ENCODE measurements at regions not wholly inside any gene's neighbourhood (a gene's known extent, or its start where the extent isn't known, plus 50 kb on each side); places are given as distances from the start of the nearest gene placed in this dataset.
"Not testable (repeated sequence)": the region's sequence is repeated elsewhere in the genome, so short reads cannot be mapped to it uniquely, and the experiment has no call there.

DNA sequence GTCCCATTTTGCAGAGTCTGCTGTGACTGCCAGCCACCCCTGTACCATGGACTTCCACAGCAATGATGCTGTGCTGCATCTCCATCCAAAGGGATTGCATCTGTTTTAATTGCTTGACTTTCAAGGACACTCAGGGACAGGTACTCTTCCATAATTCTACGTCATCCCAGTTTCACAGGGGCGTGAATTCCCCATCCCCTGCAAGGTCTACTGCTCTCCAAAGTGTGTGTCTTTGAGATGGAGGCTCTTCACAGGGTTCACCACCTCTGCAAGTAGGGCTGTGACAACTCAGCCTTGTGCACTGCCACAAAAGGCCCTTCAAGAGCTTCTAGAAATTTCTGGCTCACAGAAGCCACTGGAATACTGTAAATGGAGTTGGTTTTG, 304.3 kb upstream of the PLGLB1 start:
- H3K9ac ChIP-seq (ENCODE audit: low read length), result not testable (repeated sequence)

DNA sequence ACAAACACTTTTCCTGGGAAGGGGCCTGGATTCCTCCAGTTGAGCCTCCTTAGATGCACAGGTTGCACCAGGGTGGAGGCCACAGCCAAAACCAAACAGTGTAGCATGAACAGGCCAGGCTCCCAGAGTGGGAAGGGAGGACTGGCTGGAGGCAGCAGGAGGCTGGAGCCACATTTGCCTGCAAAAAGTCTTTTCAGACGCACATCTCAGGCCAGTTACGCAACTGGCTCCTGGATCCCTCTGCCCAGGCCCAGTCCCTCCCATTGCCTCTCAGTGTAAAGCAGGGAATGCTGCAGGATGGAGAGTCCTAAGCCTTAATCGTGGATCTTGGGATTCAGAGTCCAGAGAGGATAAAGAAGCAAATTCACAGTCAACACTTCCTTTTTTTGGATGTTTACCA, 305.1 kb upstream of the PLGLB1 start:
- H3K9me2 ChIP-seq (replicated peaks; ENCODE audit: insufficient read depth, low read length); DNase-seq; H3K27me3 ChIP-seq (replicated peaks; ENCODE audit: insufficient read depth, low read length); H3K9ac ChIP-seq (ENCODE audit: low read length); H2AFZ ChIP-seq (ENCODE audit: low read length); H4K20me1 ChIP-seq (ENCODE audit: insufficient read depth, low read length); H3K9me3 ChIP-seq (replicated peaks; ENCODE audit: insufficient read depth, low read length); H3K4me1 ChIP-seq (ENCODE audit: low read length); H3K4me2 ChIP-seq (ENCODE audit: low read depth, low read length); H3F3A ChIP-seq (ENCODE audit: insufficient read depth, low read length); H3K79me2 ChIP-seq (ENCODE audit: low read length); H3K36me3 ChIP-seq (replicated peaks; ENCODE audit: insufficient read depth, low read length); H3K4me3 ChIP-seq (ENCODE audit: low read length); H3K27ac ChIP-seq (ENCODE audit: low read length): not testable (repeated sequence)

More for the DNA sequence above, 304.3 kb upstream of the PLGLB1 start:
- not testable (repeated sequence) for H3K27me3 ChIP-seq (replicated peaks; ENCODE audit: insufficient read depth, low read length); H3K9me3 ChIP-seq (replicated peaks; ENCODE audit: insufficient read depth, low read length); H3F3A ChIP-seq (ENCODE audit: insufficient read depth, low read length); H4K20me1 ChIP-seq (ENCODE audit: insufficient read depth, low read length); DNase-seq; H3K36me3 ChIP-seq (replicated peaks; ENCODE audit: insufficient read depth, low read length); H3K4me1 ChIP-seq (ENCODE audit: low read length); H3K4me2 ChIP-seq (ENCODE audit: low read depth, low read length); H3K27ac ChIP-seq (ENCODE audit: low read length); H2AFZ ChIP-seq (ENCODE audit: low read length); H3K9me2 ChIP-seq (replicated peaks; ENCODE audit: insufficient read depth, low read length); H3K79me2 ChIP-seq (ENCODE audit: low read length); H3K4me3 ChIP-seq (ENCODE audit: low read length)

DNA sequence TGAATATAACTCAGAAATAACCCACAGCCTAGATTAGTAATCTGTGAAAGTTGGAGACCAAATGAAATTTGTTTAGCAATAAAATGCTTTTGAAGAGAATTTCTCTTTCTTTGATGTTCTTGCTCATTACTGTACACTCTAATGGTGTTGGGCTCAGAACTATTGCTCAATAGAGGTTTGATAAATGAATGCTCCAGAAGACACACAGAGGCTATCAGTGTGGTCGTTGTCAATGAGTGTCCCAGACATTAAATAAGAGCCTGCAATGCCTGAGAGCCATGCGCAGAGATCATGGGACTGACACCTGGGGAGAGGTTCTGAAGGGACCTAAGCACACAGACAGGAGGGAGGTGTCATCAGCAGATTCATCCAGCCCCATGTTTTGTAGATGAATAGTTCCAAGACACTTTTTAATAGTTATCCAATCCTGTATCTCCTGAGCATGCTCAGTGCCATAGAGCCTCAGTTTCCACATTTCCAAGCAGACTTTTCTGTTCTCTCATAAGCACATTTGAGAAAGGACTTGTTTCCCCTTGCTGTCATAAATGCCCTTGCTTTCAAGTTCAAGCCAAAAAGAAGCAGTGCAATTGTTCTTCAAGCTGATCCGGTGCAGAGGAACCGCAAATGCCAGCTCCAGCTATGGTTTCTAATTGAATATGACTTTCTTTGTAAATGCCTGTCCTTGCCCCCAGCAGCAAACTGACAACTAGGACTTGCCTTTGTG, 306.2 kb upstream of the PLGLB1 start:
- DNase-seq; H3K79me2 ChIP-seq (ENCODE audit: low read length); H2AFZ ChIP-seq (ENCODE audit: low read length); H3K9me3 ChIP-seq (replicated peaks; ENCODE audit: insufficient read depth, low read length); H3K27ac ChIP-seq (ENCODE audit: low read length); H3K27me3 ChIP-seq (replicated peaks; ENCODE audit: insufficient read depth, low read length); H3F3A ChIP-seq (ENCODE audit: insufficient read depth, low read length); H4K20me1 ChIP-seq (ENCODE audit: insufficient read depth, low read length); H3K4me1 ChIP-seq (ENCODE audit: low read length); H3K4me3 ChIP-seq (ENCODE audit: low read length); H3K9me2 ChIP-seq (replicated peaks; ENCODE audit: insufficient read depth, low read length); H3K9ac ChIP-seq (ENCODE audit: low read length); H3K4me2 ChIP-seq (ENCODE audit: low read depth, low read length); H3K36me3 ChIP-seq (replicated peaks; ENCODE audit: insufficient read depth, low read length): not testable (repeated sequence)

DNA sequence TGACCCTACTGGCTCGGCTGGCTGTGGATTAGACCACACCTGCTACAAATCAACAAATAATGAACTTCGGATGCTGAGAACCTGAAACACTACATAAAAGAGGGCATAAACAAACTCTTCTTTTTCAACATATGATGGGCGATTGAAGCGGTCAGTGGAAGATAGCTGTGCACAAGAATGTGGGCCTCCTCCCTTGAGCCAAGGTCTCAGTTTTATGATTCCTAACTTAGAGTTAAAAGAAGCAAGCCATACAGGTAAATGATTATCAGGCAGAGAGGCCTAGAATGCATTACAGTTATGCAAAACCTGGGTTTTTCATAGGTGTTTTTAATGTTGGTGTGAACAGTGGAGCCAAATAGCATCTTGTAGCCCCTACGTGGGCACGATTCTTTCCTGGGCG, 307.9 kb upstream of the PLGLB1 start:
- H3K9ac ChIP-seq (ENCODE audit: low read length); H3F3A ChIP-seq (ENCODE audit: insufficient read depth, low read length); H3K4me3 ChIP-seq (ENCODE audit: low read length); DNase-seq; H3K9me3 ChIP-seq (replicated peaks; ENCODE audit: insufficient read depth, low read length); H3K9me2 ChIP-seq (replicated peaks; ENCODE audit: insufficient read depth, low read length); H3K27me3 ChIP-seq (replicated peaks; ENCODE audit: insufficient read depth, low read length); H3K4me2 ChIP-seq (ENCODE audit: low read depth, low read length); H3K36me3 ChIP-seq (replicated peaks; ENCODE audit: insufficient read depth, low read length); H2AFZ ChIP-seq (ENCODE audit: low read length); H4K20me1 ChIP-seq (ENCODE audit: insufficient read depth, low read length); H3K79me2 ChIP-seq (ENCODE audit: low read length); H3K27ac ChIP-seq (ENCODE audit: low read length); H3K4me1 ChIP-seq (ENCODE audit: low read length): not testable (repeated sequence)

DNA sequence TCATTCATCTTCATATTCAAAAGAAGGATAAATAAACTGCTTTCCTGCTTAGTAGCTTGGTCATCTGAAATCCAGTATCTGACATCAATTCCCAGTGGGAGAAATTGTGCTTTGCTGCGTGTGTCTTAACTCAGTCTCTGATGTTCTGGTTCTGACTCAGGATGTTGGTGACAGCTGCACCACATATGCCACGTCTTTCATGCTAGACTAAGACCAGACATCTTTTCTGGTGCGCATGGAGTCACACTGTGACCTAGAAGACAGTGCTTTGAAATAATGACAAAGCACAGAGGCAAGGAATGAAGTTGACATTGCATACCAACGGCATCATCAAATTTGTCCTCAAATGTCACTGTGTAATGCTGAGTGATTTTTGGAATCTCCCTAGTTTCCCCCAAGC, 308.8 kb upstream of the PLGLB1 start:
- not testable (repeated sequence) for H3K4me3 ChIP-seq (ENCODE audit: low read length); H3K9me3 ChIP-seq (replicated peaks; ENCODE audit: insufficient read depth, low read length); H3K36me3 ChIP-seq (replicated peaks; ENCODE audit: insufficient read depth, low read length); H3K4me2 ChIP-seq (ENCODE audit: low read depth, low read length); DNase-seq; H3K79me2 ChIP-seq (ENCODE audit: low read length); H4K20me1 ChIP-seq (ENCODE audit: insufficient read depth, low read length); H3K27ac ChIP-seq (ENCODE audit: low read length); H3K27me3 ChIP-seq (replicated peaks; ENCODE audit: insufficient read depth, low read length); H2AFZ ChIP-seq (ENCODE audit: low read length); H3K9me2 ChIP-seq (replicated peaks; ENCODE audit: insufficient read depth, low read length); H3F3A ChIP-seq (ENCODE audit: insufficient read depth, low read length); H3K4me1 ChIP-seq (ENCODE audit: low read length); H3K9ac ChIP-seq (ENCODE audit: low read length)

DNA sequence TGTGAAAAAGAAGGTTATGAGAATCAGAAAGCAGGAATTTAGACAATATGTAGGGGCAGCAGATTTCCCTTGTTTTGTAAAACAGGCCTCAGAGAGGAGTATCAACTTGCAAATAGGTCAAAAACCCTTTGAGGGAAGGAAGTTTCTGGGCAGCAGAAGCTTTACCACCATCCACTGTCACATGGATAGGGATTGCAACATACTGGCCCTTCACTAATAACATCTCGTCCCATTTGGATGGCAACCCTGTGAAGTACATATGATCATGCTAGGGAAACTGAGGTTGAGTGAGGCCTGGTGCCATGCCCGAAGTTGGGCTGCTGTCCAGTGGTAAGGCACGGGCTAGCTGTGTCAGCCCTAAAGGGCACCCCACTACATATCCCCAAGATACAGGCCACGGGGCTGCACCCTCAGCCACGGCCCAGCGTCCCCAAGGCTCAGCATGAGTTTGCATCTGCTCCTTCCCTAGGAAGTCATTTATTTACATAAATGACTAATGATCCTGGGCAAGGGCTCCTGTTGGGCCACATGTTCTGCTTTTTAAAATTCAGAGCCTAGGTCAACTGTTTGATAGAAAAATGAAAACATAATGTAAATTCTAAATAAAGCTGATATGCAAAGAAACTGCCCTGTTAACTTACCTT, 310.4 kb upstream of the PLGLB1 start:
- H2AFZ ChIP-seq (ENCODE audit: low read length); H3K79me2 ChIP-seq (ENCODE audit: low read length); H3K4me1 ChIP-seq (ENCODE audit: low read length); H4K20me1 ChIP-seq (ENCODE audit: insufficient read depth, low read length); H3K4me3 ChIP-seq (ENCODE audit: low read length); H3K4me2 ChIP-seq (ENCODE audit: low read depth, low read length); H3K9me3 ChIP-seq (replicated peaks; ENCODE audit: insufficient read depth, low read length); H3K9me2 ChIP-seq (replicated peaks; ENCODE audit: insufficient read depth, low read length); H3F3A ChIP-seq (ENCODE audit: insufficient read depth, low read length); H3K27ac ChIP-seq (ENCODE audit: low read length); DNase-seq; H3K36me3 ChIP-seq (replicated peaks; ENCODE audit: insufficient read depth, low read length); H3K9ac ChIP-seq (ENCODE audit: low read length); H3K27me3 ChIP-seq (replicated peaks; ENCODE audit: insufficient read depth, low read length): not testable (repeated sequence)

DNA sequence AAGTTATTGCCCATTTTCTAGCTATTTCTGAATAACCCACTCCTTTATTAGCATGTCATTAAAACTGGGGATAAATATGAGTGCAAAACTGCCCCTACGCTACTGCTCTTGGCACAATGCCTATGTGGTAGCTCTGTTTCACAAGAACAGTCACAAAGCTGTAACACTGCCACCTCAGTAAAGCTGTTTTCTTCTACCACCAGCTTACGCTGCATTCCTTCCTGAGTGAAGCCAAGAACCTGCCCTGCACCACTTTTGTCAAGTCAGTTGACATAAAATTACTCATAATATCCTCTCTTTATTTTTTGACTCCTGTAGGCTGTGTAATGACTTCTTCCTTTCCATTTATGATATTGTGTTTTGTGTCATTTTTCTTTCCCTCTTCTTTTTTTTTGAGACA, 313.2 kb upstream of the PLGLB1 start:
- H3K79me2 ChIP-seq (ENCODE audit: low read length); H3K36me3 ChIP-seq (replicated peaks; ENCODE audit: insufficient read depth, low read length); H3K9me2 ChIP-seq (replicated peaks; ENCODE audit: insufficient read depth, low read length): not testable (repeated sequence)

DNA sequence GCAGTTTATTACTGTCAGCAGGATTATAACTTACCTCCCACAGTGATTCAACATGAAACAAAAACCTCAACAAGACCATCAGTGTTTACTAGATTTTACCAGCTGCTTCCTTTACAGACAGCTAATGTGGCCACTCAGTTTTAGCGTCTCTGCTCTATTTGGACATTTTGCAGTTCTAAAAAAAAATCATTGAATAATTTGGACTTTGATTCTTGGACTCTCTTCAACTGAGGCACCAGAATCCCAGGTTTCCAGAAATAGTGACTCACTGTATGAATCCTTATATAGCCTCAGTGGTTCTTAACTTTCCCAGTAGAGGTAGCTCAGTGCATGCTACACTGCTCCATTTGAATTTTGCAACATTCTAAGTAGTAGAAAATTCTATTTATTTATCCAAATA, 317.4 kb upstream of the PLGLB1 start:
- not testable (repeated sequence) for H3K4me2 ChIP-seq (ENCODE audit: low read depth, low read length)

More for the DNA sequence above, 313.2 kb upstream of the PLGLB1 start:
- not testable (repeated sequence) for H3F3A ChIP-seq (ENCODE audit: insufficient read depth, low read length); H2AFZ ChIP-seq (ENCODE audit: low read length); DNase-seq; H3K27me3 ChIP-seq (replicated peaks; ENCODE audit: insufficient read depth, low read length); H3K9me3 ChIP-seq (replicated peaks; ENCODE audit: insufficient read depth, low read length); H3K9ac ChIP-seq (ENCODE audit: low read length); H4K20me1 ChIP-seq (ENCODE audit: insufficient read depth, low read length); H3K4me3 ChIP-seq (ENCODE audit: low read length); H3K27ac ChIP-seq (ENCODE audit: low read length); H3K4me2 ChIP-seq (ENCODE audit: low read depth, low read length); H3K4me1 ChIP-seq (ENCODE audit: low read length)

More for the DNA sequence above, 317.4 kb upstream of the PLGLB1 start:
- H3K9ac ChIP-seq (ENCODE audit: low read length); H3K9me2 ChIP-seq (replicated peaks; ENCODE audit: insufficient read depth, low read length); H3K4me3 ChIP-seq (ENCODE audit: low read length); H3K9me3 ChIP-seq (replicated peaks; ENCODE audit: insufficient read depth, low read length); H3K27me3 ChIP-seq (replicated peaks; ENCODE audit: insufficient read depth, low read length); H3K4me1 ChIP-seq (ENCODE audit: low read length); H2AFZ ChIP-seq (ENCODE audit: low read length); H3K79me2 ChIP-seq (ENCODE audit: low read length); H3K27ac ChIP-seq (ENCODE audit: low read length); H3F3A ChIP-seq (ENCODE audit: insufficient read depth, low read length); DNase-seq; H4K20me1 ChIP-seq (ENCODE audit: insufficient read depth, low read length); H3K36me3 ChIP-seq (replicated peaks; ENCODE audit: insufficient read depth, low read length): not testable (repeated sequence)

Measured in MM.1S (cell line).